ENCODE measurements at regions not wholly inside any gene's neighbourhood (a gene's known extent, or its start where the extent isn't known, plus 50 kb on each side); places are given as distances from the start of the nearest gene placed in this dataset.
"Not testable (repeated sequence)": the region's sequence is repeated elsewhere in the genome, so short reads cannot be mapped to it uniquely, and the experiment has no call there.

DNA sequence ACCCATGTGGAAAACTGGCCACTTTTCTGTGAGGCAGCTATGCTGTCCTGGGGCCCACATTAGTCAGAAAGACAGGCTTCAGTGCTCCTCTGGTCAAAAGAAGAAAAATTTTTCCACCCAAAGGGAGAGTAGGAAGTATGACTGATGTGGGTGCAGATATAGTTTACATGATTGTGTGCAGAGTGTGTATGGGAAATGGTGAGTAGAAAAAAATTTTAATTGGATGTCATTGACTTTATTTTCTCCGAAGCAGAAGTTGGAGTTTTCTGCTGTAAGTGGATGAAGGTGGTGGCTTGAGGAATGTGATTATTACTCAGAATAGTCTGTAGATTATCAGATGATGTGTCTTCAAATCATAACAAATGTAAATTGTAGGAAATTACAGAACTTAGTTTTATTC, 241.5 kb upstream of the IGFBP7 start:
- H3K4me1 ChIP-seq = no peaks in the 10 kb centered on the region
- H3K9me3 ChIP-seq = no peaks in the 10 kb centered on the region
- H3K27me3 ChIP-seq = no peaks in the 10 kb centered on the region
- no peak for DNase-seq (ENCODE audit: low spot score in 2 of 2)
- H3K36me3 ChIP-seq = no peaks in the 10 kb centered on the region
- 83 to 94% methylated on average over 1 of the region's 1 CpG for WGBS, 2 donors
- TF ChIP-seq EP300 (IDR thresholded peaks at IDR 0.05) (no peak), POLR2A (IDR thresholded peaks at IDR 0.05) (no peak)
- TF ChIP-seq, protein P1, sequence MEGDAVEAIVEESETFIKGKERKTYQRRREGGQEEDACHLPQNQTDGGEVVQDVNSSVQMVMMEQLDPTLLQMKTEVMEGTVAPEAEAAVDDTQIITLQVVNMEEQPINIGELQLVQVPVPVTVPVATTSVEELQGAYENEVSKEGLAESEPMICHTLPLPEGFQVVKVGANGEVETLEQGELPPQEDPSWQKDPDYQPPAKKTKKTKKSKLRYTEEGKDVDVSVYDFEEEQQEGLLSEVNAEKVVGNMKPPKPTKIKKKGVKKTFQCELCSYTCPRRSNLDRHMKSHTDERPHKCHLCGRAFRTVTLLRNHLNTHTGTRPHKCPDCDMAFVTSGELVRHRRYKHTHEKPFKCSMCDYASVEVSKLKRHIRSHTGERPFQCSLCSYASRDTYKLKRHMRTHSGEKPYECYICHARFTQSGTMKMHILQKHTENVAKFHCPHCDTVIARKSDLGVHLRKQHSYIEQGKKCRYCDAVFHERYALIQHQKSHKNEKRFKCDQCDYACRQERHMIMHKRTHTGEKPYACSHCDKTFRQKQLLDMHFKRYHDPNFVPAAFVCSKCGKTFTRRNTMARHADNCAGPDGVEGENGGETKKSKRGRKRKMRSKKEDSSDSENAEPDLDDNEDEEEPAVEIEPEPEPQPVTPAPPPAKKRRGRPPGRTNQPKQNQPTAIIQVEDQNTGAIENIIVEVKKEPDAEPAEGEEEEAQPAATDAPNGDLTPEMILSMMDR (IDR thresholded peaks at IDR 0.05) = no peak
- no peak overlapping the region for H3K27ac ChIP-seq
- H3K4me3 ChIP-seq = no peak overlapping the region

DNA sequence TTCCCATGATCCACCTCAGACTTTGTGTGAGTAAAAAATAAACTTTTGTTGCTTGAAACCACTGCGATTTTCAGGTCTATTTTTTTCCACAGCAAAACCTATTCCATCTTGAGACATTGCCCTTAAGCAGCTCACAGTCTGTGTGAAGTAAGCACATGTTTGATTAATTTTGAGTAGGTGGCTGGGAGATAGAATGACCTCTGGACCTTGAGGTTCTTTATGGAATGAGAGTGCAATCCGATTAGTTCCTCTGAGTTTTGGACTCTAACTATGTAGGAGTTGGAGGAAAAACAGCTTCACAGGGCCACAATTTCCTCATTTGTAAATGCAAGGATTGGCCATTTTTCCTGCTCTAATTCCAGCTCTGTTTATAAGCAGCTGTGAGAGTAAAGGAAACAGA, 234.1 kb upstream of the IGFBP7 start:
- TF ChIP-seq, protein P1 (IDR thresholded peaks at IDR 0.05) = no peak
- DNase-seq (ENCODE audit: low spot score in 2 of 2) = no peak
- Histone ChIP-seq H3K4me3 (no peak overlapping the region), H3K27me3 (no peaks in the 10 kb centered on the region), H3K36me3 (no peaks in the 10 kb centered on the region), H3K4me1 (no peaks in the 10 kb centered on the region), H3K27ac (no peak overlapping the region), H3K9me3 (no peaks in the 10 kb centered on the region)
- WGBS, 2 donors = 38 to 52% methylated on average over 2 of the region's 2 CpGs

DNA sequence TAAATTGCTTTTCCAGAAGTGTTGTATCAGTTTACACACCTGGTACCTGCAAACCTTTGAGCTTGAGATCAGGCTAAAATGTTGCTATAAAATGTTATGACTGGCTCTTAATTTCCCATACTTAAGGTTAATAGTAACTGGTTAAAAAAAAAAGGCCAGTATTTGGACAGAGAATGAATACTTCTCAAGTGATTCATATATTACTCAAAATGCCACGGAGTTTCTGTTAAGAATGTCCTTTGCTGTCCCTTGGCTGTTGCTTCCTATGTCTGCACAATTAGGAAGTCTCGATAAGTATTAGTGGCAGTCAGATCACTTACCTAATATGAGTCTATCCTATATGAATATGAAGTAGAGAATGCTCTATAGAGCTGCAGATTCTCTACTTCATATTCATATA, 232.2 kb upstream of the IGFBP7 start:
- 32 to 33% methylated on average over 2 of the region's 2 CpGs for WGBS, 2 donors
- Histone ChIP-seq H3K4me1 (no peaks in the 10 kb centered on the region), H3K4me3 (no peak overlapping the region), H3K9me3 (no peaks in the 10 kb centered on the region), H3K27me3 (no peaks in the 10 kb centered on the region), H3K27ac (no peak overlapping the region), H3K36me3 (no peaks in the 10 kb centered on the region)
- TF ChIP-seq POLR2A (IDR thresholded peaks at IDR 0.05) (no peak), EP300 (IDR thresholded peaks at IDR 0.05) (no peak)
- TF ChIP-seq, protein P1 (IDR thresholded peaks at IDR 0.05) = no peak
- DNase-seq (ENCODE audit: low spot score in 2 of 2) = no peak

DNA sequence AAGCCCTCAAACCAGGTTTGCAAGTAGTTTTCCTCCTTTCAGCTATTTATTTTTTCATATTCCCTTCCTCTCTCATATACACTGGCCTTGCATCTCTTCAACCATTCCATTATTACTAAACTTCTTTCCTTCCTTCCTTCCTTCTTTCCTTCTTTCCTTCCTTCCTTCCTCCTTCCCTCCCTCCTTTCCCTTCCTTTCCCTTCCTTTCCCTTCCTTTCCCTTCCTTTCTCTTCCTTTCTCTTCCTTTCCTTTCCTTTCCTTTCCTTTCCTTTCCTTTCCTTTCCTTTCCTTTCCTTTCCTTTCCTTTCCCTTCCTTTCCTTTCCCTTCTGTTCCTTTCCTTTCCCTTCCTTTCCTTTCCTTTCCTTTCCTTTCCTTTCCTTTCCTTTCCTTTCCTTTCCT, 228.7 kb upstream of the IGFBP7 start:
- H3K4me1 ChIP-seq; H3K27ac ChIP-seq; H3K36me3 ChIP-seq; H3K9me3 ChIP-seq; H3K4me3 ChIP-seq; DNase-seq (ENCODE audit: low spot score in 2 of 2); H3K27me3 ChIP-seq: not testable (repeated sequence)

DNA sequence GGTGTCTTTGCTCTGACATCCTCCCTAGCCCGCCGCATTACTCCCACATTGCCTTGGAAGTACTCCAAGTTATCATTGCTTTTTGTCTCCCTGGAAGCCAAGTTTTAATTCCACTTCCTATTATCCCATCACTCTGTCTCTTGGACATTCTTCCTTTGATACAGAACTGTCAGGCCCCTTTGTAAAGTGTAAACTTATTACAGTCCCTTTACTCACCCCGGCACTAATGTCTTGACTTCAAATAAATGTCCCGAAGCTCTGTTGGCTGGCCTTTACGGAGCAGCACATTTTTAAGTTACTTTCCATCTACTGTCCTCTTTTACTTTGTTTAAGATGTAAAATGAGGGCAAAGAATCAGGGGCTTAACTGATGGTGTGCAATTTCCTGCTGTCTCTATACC, 223.5 kb upstream of the IGFBP7 start:
- Histone ChIP-seq H3K4me1 (peaks cover 0 to 8% (median 0%) of the 10 kb centered on the region in 4 donors), H3K9me3 (no peaks in the 10 kb centered on the region), H3K27ac (no peak overlapping the region), H3K36me3 (no peaks in the 10 kb centered on the region), H3K27me3 (no peaks in the 10 kb centered on the region), H3K4me3 (no peak overlapping the region)
- no peak for DNase-seq (ENCODE audit: low spot score in 2 of 2)
- TF ChIP-seq EP300 (IDR thresholded peaks at IDR 0.05) (no peak), POLR2A (IDR thresholded peaks at IDR 0.05) (no peak)
- 39 to 41% methylated on average over 5 of the region's 5 CpGs for WGBS, 2 donors

DNA sequence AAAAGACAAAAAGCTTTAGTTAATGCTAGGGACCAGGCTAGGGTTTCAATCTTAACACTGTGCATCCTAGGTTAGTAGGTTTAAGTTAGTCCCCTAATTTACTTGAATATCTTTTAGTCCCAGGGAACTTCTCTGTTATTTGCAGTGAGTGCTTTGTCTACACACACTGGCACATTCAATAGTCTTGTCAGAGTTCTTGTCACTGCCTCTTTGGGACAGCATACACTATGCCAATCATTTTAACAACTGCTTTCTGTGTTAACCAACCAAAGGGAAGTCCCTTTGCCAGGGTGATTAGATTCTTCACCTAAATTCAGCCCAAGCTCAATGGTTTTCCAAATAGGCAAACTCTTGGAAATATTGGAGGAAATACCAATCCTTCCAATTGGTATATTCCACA, 221.8 kb upstream of the IGFBP7 start:
- peaks cover 0 to 8% (median 0%) of the 10 kb centered on the region in 4 donors for H3K4me1 ChIP-seq
- TF ChIP-seq POLR2A (IDR thresholded peaks at IDR 0.05) (no peak), EP300 (IDR thresholded peaks at IDR 0.05) (no peak)
- TF ChIP-seq, protein P1 (IDR thresholded peaks at IDR 0.05) = no peak
- no peaks in the 10 kb centered on the region for H3K27me3 ChIP-seq
- no peaks in the 10 kb centered on the region for H3K9me3 ChIP-seq
- DNase-seq (ENCODE audit: low spot score in 2 of 2) = no peak
- H3K4me3 ChIP-seq = no peak overlapping the region
- no peak overlapping the region for H3K27ac ChIP-seq
- H3K36me3 ChIP-seq = no peaks in the 10 kb centered on the region
